Astrocyte (in vitro differentiated cells and primary cell): ENCODE measurements at regions not wholly inside any gene's neighbourhood (a gene's known extent, or its start where the extent isn't known, plus 50 kb on each side); places are given as distances from the start of the nearest gene placed in this dataset.

Experiments used
- EZH2 ChIP-seq: IDR thresholded peaks from 2 replicates; pipeline ENCODE4 v1.6.1; 2012; ENCODE audit warnings: mild to moderate bottlenecking, low read length, inconsistent platforms; ENCODE audit not compliant: insufficient read depth
- TF ChIP-seq, protein P1 (sequence below): IDR thresholded peaks from 2 replicates; pipeline ENCODE4 v1.5.1; 2011; ENCODE audit warnings: low read depth, mild to moderate bottlenecking, inconsistent platforms, low read length, moderate library complexity; ENCODE audit not compliant: insufficient read depth

- TF ChIP-seq, protein P1, sequence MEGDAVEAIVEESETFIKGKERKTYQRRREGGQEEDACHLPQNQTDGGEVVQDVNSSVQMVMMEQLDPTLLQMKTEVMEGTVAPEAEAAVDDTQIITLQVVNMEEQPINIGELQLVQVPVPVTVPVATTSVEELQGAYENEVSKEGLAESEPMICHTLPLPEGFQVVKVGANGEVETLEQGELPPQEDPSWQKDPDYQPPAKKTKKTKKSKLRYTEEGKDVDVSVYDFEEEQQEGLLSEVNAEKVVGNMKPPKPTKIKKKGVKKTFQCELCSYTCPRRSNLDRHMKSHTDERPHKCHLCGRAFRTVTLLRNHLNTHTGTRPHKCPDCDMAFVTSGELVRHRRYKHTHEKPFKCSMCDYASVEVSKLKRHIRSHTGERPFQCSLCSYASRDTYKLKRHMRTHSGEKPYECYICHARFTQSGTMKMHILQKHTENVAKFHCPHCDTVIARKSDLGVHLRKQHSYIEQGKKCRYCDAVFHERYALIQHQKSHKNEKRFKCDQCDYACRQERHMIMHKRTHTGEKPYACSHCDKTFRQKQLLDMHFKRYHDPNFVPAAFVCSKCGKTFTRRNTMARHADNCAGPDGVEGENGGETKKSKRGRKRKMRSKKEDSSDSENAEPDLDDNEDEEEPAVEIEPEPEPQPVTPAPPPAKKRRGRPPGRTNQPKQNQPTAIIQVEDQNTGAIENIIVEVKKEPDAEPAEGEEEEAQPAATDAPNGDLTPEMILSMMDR, result no peak
- TF ChIP-seq EZH2, result no peak
These were observed 103.8 kb downstream of the FZD1 start for GRCh38 chr7:91367812-91368578.
